B cell (primary cell): ENCODE measurements at regions not wholly inside any gene's neighbourhood (a gene's known extent, or its start where the extent isn't known, plus 50 kb on each side); places are given as distances from the start of the nearest gene placed in this dataset.

ENCODE experiments used
- EZH2 ChIP-seq: IDR thresholded peaks from 2 replicates; pipeline ENCODE4 v1.6.1; 2012; ENCODE audit warnings: borderline replicate concordance, low read depth, mild to moderate bottlenecking, moderate library complexity, low read length; ENCODE audit not compliant: insufficient read depth, poor library complexity, severe bottlenecking
- TF ChIP-seq, protein P1 (sequence below): fragments of 200-600 bp; IDR thresholded peaks from one replicate; pipeline ENCODE4 v1.8.0; 2022; ENCODE audit warnings: antibody characterized with exemption, mild to moderate bottlenecking

DNA sequence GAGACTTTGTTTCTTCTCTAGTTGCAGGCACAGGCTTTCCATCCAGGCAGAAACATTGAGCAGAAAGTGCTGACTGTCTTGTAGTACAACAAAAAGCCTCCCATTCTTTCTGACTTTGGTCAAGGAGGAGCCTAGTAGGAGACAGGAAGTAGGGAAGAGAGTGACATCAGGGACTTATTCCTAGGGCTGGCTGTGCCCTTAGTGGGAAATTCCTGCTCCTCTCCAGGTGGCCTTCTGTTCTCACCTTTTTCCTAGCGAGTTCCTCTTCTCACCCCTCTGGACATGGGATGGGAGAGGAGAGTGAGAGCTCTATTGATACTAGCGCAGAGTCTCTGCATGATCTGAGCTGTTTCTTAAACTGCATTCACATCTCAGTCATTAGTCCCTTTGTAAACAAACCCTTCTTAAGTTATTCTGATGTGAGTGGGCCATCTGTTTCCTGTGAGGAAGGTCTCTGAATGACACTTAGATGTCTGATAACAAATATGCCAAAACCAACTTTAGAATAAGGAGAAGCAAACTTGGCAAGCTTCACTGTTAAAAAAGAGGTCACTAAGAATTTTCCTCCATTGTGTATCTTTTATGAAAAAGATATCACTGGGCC is 455.0 kb downstream of the GJA1 start:
- TF ChIP-seq, protein P1, sequence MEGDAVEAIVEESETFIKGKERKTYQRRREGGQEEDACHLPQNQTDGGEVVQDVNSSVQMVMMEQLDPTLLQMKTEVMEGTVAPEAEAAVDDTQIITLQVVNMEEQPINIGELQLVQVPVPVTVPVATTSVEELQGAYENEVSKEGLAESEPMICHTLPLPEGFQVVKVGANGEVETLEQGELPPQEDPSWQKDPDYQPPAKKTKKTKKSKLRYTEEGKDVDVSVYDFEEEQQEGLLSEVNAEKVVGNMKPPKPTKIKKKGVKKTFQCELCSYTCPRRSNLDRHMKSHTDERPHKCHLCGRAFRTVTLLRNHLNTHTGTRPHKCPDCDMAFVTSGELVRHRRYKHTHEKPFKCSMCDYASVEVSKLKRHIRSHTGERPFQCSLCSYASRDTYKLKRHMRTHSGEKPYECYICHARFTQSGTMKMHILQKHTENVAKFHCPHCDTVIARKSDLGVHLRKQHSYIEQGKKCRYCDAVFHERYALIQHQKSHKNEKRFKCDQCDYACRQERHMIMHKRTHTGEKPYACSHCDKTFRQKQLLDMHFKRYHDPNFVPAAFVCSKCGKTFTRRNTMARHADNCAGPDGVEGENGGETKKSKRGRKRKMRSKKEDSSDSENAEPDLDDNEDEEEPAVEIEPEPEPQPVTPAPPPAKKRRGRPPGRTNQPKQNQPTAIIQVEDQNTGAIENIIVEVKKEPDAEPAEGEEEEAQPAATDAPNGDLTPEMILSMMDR = no peak
- no peak for TF ChIP-seq EZH2
